ENCODE measurements at regions not wholly inside any gene's neighbourhood (a gene's known extent, or its start where the extent isn't known, plus 50 kb on each side); places are given as distances from the start of the nearest gene placed in this dataset.

- ChIA-PET CTCF (no interaction called here), POLR2A (no interaction called here)
- 100% methylated on average over 4 of the region's 7 CpGs for WGBS (ENCODE audit: insufficient coverage)
- Histone ChIP-seq H3K36me3 (ENCODE audit: control insufficient read depth in 4 of 4, insufficient read depth in 4 of 4, low read length in 3 of 4) (no peaks in the 10 kb centered on the region), H3K4me1 (ENCODE audit: control extremely low read depth in 1 of 4, control insufficient read depth in 4 of 4, insufficient read depth in 4 of 4, low read length in 3 of 4) (no peaks in the 10 kb centered on the region), H3K27me3 (replicated peaks in 2 of 5; ENCODE audit: control insufficient read depth in 4 of 5, insufficient read depth in 5 of 5, low read length in 4 of 5) (no peaks in the 10 kb centered on the region), H3K4me3 (ENCODE audit: control insufficient read depth in 1 of 7, extremely low read depth in 1 of 7, insufficient read depth in 4 of 7, low read depth in 2 of 7, low read length in 6 of 7) (no peak overlapping the region), H3K27ac (ENCODE audit: insufficient read depth in 1 of 2, low read depth in 1 of 2, low read length in 2 of 2, poor library complexity in 1 of 2, severe bottlenecking in 2 of 2) (no peak overlapping the region), H3K9me3 (ENCODE audit: control extremely low read depth in 1 of 5, control insufficient read depth in 4 of 5, insufficient read depth in 2 of 5, low read depth in 1 of 5, low read length in 4 of 5) (no peaks in the 10 kb centered on the region)
- DNase-seq, result no peak
These were observed 1313.5 kb upstream of the TMEM132C start for GRCh38 chr12:126953365-126953889.

- ChIA-PET CTCF (interaction anchor here (0.6 kb wide), 1 partner anchor 140 kb away, joined by 3 read pairs; no protein-coding TSS in a partner anchor), POLR2A (no interaction called here)
- DNase-seq, result no peak
- no peaks in the 10 kb centered on the region for H3K9me3 ChIP-seq (ENCODE audit: control extremely low read depth in 1 of 5, control insufficient read depth in 4 of 5, insufficient read depth in 2 of 5, low read depth in 1 of 5, low read length in 4 of 5)
- WGBS (ENCODE audit: insufficient coverage), result 100% methylated on average over 1 of the region's 3 CpGs
- H3K4me3 ChIP-seq (ENCODE audit: control insufficient read depth in 1 of 7, extremely low read depth in 1 of 7, insufficient read depth in 4 of 7, low read depth in 2 of 7, low read length in 6 of 7), result no peak overlapping the region
- no peaks in the 10 kb centered on the region for H3K4me1 ChIP-seq (ENCODE audit: control extremely low read depth in 1 of 4, control insufficient read depth in 4 of 4, insufficient read depth in 4 of 4, low read length in 3 of 4)
- H3K27me3 ChIP-seq (replicated peaks in 2 of 5; ENCODE audit: control insufficient read depth in 4 of 5, insufficient read depth in 5 of 5, low read length in 4 of 5), result no peaks in the 10 kb centered on the region
- H3K36me3 ChIP-seq (ENCODE audit: control insufficient read depth in 4 of 4, insufficient read depth in 4 of 4, low read length in 3 of 4), result no peaks in the 10 kb centered on the region
- no peak overlapping the region for H3K27ac ChIP-seq (ENCODE audit: insufficient read depth in 1 of 2, low read depth in 1 of 2, low read length in 2 of 2, poor library complexity in 1 of 2, severe bottlenecking in 2 of 2)
These were observed 1306.7 kb upstream of the TMEM132C start for GRCh38 chr12:126960221-126960620.

GRCh38 chr12:126960709-126961108 is 1306.3 kb upstream of the TMEM132C start:
- no peak overlapping the region for H3K4me3 ChIP-seq (ENCODE audit: control insufficient read depth in 1 of 7, extremely low read depth in 1 of 7, insufficient read depth in 4 of 7, low read depth in 2 of 7, low read length in 6 of 7)
- no peaks in the 10 kb centered on the region for H3K27me3 ChIP-seq (replicated peaks in 2 of 5; ENCODE audit: control insufficient read depth in 4 of 5, insufficient read depth in 5 of 5, low read length in 4 of 5)
- H3K4me1 ChIP-seq (ENCODE audit: control extremely low read depth in 1 of 4, control insufficient read depth in 4 of 4, insufficient read depth in 4 of 4, low read length in 3 of 4), result no peaks in the 10 kb centered on the region
- WGBS (ENCODE audit: insufficient coverage), result 71% methylated on average over 5 of the region's 5 CpGs
- H3K27ac ChIP-seq (ENCODE audit: insufficient read depth in 1 of 2, low read depth in 1 of 2, low read length in 2 of 2, poor library complexity in 1 of 2, severe bottlenecking in 2 of 2), result no peak overlapping the region
- CTCF ChIA-PET, result no interaction called here
- DNase-seq, result no peak
- POLR2A ChIA-PET, result no interaction called here
- H3K36me3 ChIP-seq (ENCODE audit: control insufficient read depth in 4 of 4, insufficient read depth in 4 of 4, low read length in 3 of 4), result no peaks in the 10 kb centered on the region
- H3K9me3 ChIP-seq (ENCODE audit: control extremely low read depth in 1 of 5, control insufficient read depth in 4 of 5, insufficient read depth in 2 of 5, low read depth in 1 of 5, low read length in 4 of 5), result no peaks in the 10 kb centered on the region

GRCh38 chr12:126963825-126964224 is 1303.1 kb upstream of the TMEM132C start:
- Histone ChIP-seq H3K9me3 (ENCODE audit: control extremely low read depth in 1 of 5, control insufficient read depth in 4 of 5, insufficient read depth in 2 of 5, low read depth in 1 of 5, low read length in 4 of 5) (no peaks in the 10 kb centered on the region), H3K4me3 (ENCODE audit: control insufficient read depth in 1 of 7, extremely low read depth in 1 of 7, insufficient read depth in 4 of 7, low read depth in 2 of 7, low read length in 6 of 7) (no peak overlapping the region), H3K27me3 (replicated peaks in 2 of 5; ENCODE audit: control insufficient read depth in 4 of 5, insufficient read depth in 5 of 5, low read length in 4 of 5) (no peaks in the 10 kb centered on the region), H3K27ac (ENCODE audit: insufficient read depth in 1 of 2, low read depth in 1 of 2, low read length in 2 of 2, poor library complexity in 1 of 2, severe bottlenecking in 2 of 2) (no peak overlapping the region), H3K36me3 (ENCODE audit: control insufficient read depth in 4 of 4, insufficient read depth in 4 of 4, low read length in 3 of 4) (no peaks in the 10 kb centered on the region), H3K4me1 (ENCODE audit: control extremely low read depth in 1 of 4, control insufficient read depth in 4 of 4, insufficient read depth in 4 of 4, low read length in 3 of 4) (no peaks in the 10 kb centered on the region)
- CTCF ChIA-PET, result no interaction called here
- WGBS (ENCODE audit: insufficient coverage), result 62% methylated on average over 1 of the region's 1 CpG
- POLR2A ChIA-PET, result no interaction called here
- DNase-seq, result no peak

GRCh38 chr12:126966498-126966897 is 1300.5 kb upstream of the TMEM132C start:
- WGBS (ENCODE audit: insufficient coverage), result 61% methylated on average over 2 of the region's 3 CpGs
- no peaks in the 10 kb centered on the region for H3K36me3 ChIP-seq (ENCODE audit: control insufficient read depth in 4 of 4, insufficient read depth in 4 of 4, low read length in 3 of 4)
- H3K27ac ChIP-seq (ENCODE audit: insufficient read depth in 1 of 2, low read depth in 1 of 2, low read length in 2 of 2, poor library complexity in 1 of 2, severe bottlenecking in 2 of 2), result no peak overlapping the region
- ChIA-PET CTCF (no interaction called here), POLR2A (no interaction called here)
- no peaks in the 10 kb centered on the region for H3K27me3 ChIP-seq (replicated peaks in 2 of 5; ENCODE audit: control insufficient read depth in 4 of 5, insufficient read depth in 5 of 5, low read length in 4 of 5)
- H3K9me3 ChIP-seq (ENCODE audit: control extremely low read depth in 1 of 5, control insufficient read depth in 4 of 5, insufficient read depth in 2 of 5, low read depth in 1 of 5, low read length in 4 of 5), result no peaks in the 10 kb centered on the region
- DNase-seq, result peak in 2 of 3 donors; percentile 22 to 42
- H3K4me3 ChIP-seq (ENCODE audit: control insufficient read depth in 1 of 7, extremely low read depth in 1 of 7, insufficient read depth in 4 of 7, low read depth in 2 of 7, low read length in 6 of 7), result no peak overlapping the region
- H3K4me1 ChIP-seq (ENCODE audit: control extremely low read depth in 1 of 4, control insufficient read depth in 4 of 4, insufficient read depth in 4 of 4, low read length in 3 of 4), result no peaks in the 10 kb centered on the region

GRCh38 chr12:126967152-126967551 is 1299.8 kb upstream of the TMEM132C start:
- Histone ChIP-seq H3K4me3 (ENCODE audit: control insufficient read depth in 1 of 7, extremely low read depth in 1 of 7, insufficient read depth in 4 of 7, low read depth in 2 of 7, low read length in 6 of 7) (no peak overlapping the region), H3K27me3 (replicated peaks in 2 of 5; ENCODE audit: control insufficient read depth in 4 of 5, insufficient read depth in 5 of 5, low read length in 4 of 5) (no peaks in the 10 kb centered on the region), H3K4me1 (ENCODE audit: control extremely low read depth in 1 of 4, control insufficient read depth in 4 of 4, insufficient read depth in 4 of 4, low read length in 3 of 4) (no peaks in the 10 kb centered on the region), H3K27ac (ENCODE audit: insufficient read depth in 1 of 2, low read depth in 1 of 2, low read length in 2 of 2, poor library complexity in 1 of 2, severe bottlenecking in 2 of 2) (no peak overlapping the region), H3K36me3 (ENCODE audit: control insufficient read depth in 4 of 4, insufficient read depth in 4 of 4, low read length in 3 of 4) (no peaks in the 10 kb centered on the region), H3K9me3 (ENCODE audit: control extremely low read depth in 1 of 5, control insufficient read depth in 4 of 5, insufficient read depth in 2 of 5, low read depth in 1 of 5, low read length in 4 of 5) (no peaks in the 10 kb centered on the region)
- ChIA-PET POLR2A (no interaction called here), CTCF (no interaction called here)
- DNase-seq, result no peak
- WGBS (ENCODE audit: insufficient coverage), result 60% methylated on average over 1 of the region's 5 CpGs

GRCh38 chr12:126974779-126975178 is 1292.2 kb upstream of the TMEM132C start:
- H3K36me3 ChIP-seq (ENCODE audit: control insufficient read depth in 4 of 4, insufficient read depth in 4 of 4, low read length in 3 of 4), result no peaks in the 10 kb centered on the region
- ChIA-PET CTCF (no interaction called here), POLR2A (no interaction called here)
- H3K4me1 ChIP-seq (ENCODE audit: control extremely low read depth in 1 of 4, control insufficient read depth in 4 of 4, insufficient read depth in 4 of 4, low read length in 3 of 4), result no peaks in the 10 kb centered on the region
- DNase-seq, result no peak
- H3K27ac ChIP-seq (ENCODE audit: insufficient read depth in 1 of 2, low read depth in 1 of 2, low read length in 2 of 2, poor library complexity in 1 of 2, severe bottlenecking in 2 of 2), result no peak overlapping the region
- no peaks in the 10 kb centered on the region for H3K27me3 ChIP-seq (replicated peaks in 2 of 5; ENCODE audit: control insufficient read depth in 4 of 5, insufficient read depth in 5 of 5, low read length in 4 of 5)
- no peaks in the 10 kb centered on the region for H3K9me3 ChIP-seq (ENCODE audit: control extremely low read depth in 1 of 5, control insufficient read depth in 4 of 5, insufficient read depth in 2 of 5, low read depth in 1 of 5, low read length in 4 of 5)
- no peak overlapping the region for H3K4me3 ChIP-seq (ENCODE audit: control insufficient read depth in 1 of 7, extremely low read depth in 1 of 7, insufficient read depth in 4 of 7, low read depth in 2 of 7, low read length in 6 of 7)
- WGBS (ENCODE audit: insufficient coverage), result 54% methylated on average over 3 of the region's 3 CpGs

All from common myeloid progenitor, CD34-positive (primary cell).